ENCODE measurements at regions not wholly inside any gene's neighbourhood (a gene's known extent, or its start where the extent isn't known, plus 50 kb on each side); places are given as distances from the start of the nearest gene placed in this dataset.

GRCh38 chr4:152009983-152010709 is 249.3 kb upstream of the GATB start:
- TF ChIP-seq, protein P1, sequence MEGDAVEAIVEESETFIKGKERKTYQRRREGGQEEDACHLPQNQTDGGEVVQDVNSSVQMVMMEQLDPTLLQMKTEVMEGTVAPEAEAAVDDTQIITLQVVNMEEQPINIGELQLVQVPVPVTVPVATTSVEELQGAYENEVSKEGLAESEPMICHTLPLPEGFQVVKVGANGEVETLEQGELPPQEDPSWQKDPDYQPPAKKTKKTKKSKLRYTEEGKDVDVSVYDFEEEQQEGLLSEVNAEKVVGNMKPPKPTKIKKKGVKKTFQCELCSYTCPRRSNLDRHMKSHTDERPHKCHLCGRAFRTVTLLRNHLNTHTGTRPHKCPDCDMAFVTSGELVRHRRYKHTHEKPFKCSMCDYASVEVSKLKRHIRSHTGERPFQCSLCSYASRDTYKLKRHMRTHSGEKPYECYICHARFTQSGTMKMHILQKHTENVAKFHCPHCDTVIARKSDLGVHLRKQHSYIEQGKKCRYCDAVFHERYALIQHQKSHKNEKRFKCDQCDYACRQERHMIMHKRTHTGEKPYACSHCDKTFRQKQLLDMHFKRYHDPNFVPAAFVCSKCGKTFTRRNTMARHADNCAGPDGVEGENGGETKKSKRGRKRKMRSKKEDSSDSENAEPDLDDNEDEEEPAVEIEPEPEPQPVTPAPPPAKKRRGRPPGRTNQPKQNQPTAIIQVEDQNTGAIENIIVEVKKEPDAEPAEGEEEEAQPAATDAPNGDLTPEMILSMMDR (IDR thresholded peaks at IDR 0.05): no peak
- no peak for TF ChIP-seq POLR2AphosphoS5 (IDR thresholded peaks at IDR 0.05; ENCODE audit: insufficient read depth in 1 of 2, low read depth in 1 of 2)

Data from vagina (tissue), 2 donors.